NT2/D1 (cell line): ENCODE measurements at regions not wholly inside any gene's neighbourhood (a gene's known extent, or its start where the extent isn't known, plus 50 kb on each side); places are given as distances from the start of the nearest gene placed in this dataset.
A peak's percentile ranks its signal among the peaks of the same experiment; 100 is the strongest.

Source experiments
- DNase-seq: peaks from one replicate; pipeline ENCODE4 v3.0.0-alpha.2; 2011; ENCODE audit warnings: low read depth, low spot score
- H3K27me3 ChIP-seq: 2 replicates; pipeline ENCODE4 v1.6.0; 2011; ENCODE audit warnings: mild to moderate bottlenecking; ENCODE audit not compliant: insufficient read length, insufficient read depth
- H3K36me3 ChIP-seq: 2 replicates; pipeline ENCODE4 v1.6.1; 2011; ENCODE audit warnings: mild to moderate bottlenecking, low read length, mixed read lengths; ENCODE audit not compliant: insufficient read depth, insufficient read length
- H3K4me1 ChIP-seq: 2 replicates; pipeline ENCODE4 v1.5.1; 2011; ENCODE audit not compliant: insufficient read depth, insufficient read length
- H3K4me3 ChIP-seq: 2 replicates; pipeline ENCODE4 v1.5.1; 2011; ENCODE audit warnings: low read depth; ENCODE audit not compliant: insufficient read length
- H3K9ac ChIP-seq: 2 replicates; pipeline ENCODE4 v1.6.0; 2011; ENCODE audit warnings: low read depth; ENCODE audit not compliant: insufficient read length
- H3K9me3 ChIP-seq: 2 replicates; pipeline ENCODE4 v1.5.1; 2011; ENCODE audit warnings: mild to moderate bottlenecking, low read length; ENCODE audit not compliant: insufficient read depth
- SUZ12 ChIP-seq: IDR thresholded peaks from 2 replicates; pipeline ENCODE4 v1.6.1; 2011; ENCODE audit not compliant: insufficient read length, insufficient read depth; ENCODE audit errors: extremely low read depth
- YY1 ChIP-seq: IDR thresholded peaks from 2 replicates; pipeline ENCODE4 v1.6.1; 2011; ENCODE audit not compliant: insufficient read length, insufficient read depth
- ZNF274 ChIP-seq: IDR thresholded peaks from 2 replicates; pipeline ENCODE4 v1.6.1; 2011; ENCODE audit warnings: mild to moderate bottlenecking, low read depth, low read length

- Histone ChIP-seq H3K4me3 (no peak overlapping the region), H3K36me3 (no peaks in the 10 kb centered on the region), H3K4me1 (no peaks in the 10 kb centered on the region), H3K9ac (no peak overlapping the region), H3K27me3 (no peaks in the 10 kb centered on the region), H3K9me3 (no peaks in the 10 kb centered on the region)
- TF ChIP-seq ZNF274 (no peak), SUZ12 (no peak), YY1 (no peak)
- no peak for DNase-seq
Observed at GRCh38 chr4:122050841-122051240, 99.0 kb upstream of the TRPC3 start.

- DNase-seq = no peak
- Histone ChIP-seq H3K36me3 (no peaks in the 10 kb centered on the region), H3K27me3 (no peaks in the 10 kb centered on the region), H3K4me3 (no peak overlapping the region), H3K9me3 (no peaks in the 10 kb centered on the region), H3K9ac (no peak overlapping the region), H3K4me1 (no peaks in the 10 kb centered on the region)
- TF ChIP-seq YY1 = no peak
- TF ChIP-seq ZNF274 = no peak
- no peak for TF ChIP-seq SUZ12
Observed at GRCh38 chr4:122047456-122048425, 95.9 kb upstream of the TRPC3 start.

GRCh38 chr4:122046255-122046654 lies 94.4 kb upstream of the TRPC3 start:
- no peak for TF ChIP-seq YY1
- no peak for TF ChIP-seq SUZ12
- TF ChIP-seq ZNF274 = no peak
- no peak overlapping the region for H3K9ac ChIP-seq
- H3K4me3 ChIP-seq = no peak overlapping the region
- H3K36me3 ChIP-seq = no peaks in the 10 kb centered on the region
- no peak for DNase-seq
- H3K4me1 ChIP-seq = no peaks in the 10 kb centered on the region
- no peaks in the 10 kb centered on the region for H3K27me3 ChIP-seq
- H3K9me3 ChIP-seq = no peaks in the 10 kb centered on the region

DNA sequence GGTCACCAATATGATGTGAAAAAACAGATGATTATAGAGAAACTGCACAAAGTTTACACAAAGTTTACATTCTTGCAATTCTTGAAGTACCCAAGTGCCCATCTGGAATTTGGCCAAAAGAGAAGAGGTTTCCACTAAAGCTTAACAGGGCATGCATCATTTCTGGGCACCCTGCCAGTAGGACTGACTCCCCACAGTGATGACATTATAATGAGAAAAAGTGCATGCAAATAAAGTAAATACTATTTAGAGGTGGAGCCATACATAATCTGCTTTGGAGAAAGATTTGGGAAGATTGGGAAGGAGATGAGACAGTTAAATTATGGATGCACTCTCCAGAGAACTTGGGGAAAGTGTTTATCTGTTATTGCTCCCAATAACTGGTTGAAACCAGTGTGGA lies 93.7 kb upstream of the TRPC3 start:
- no peak for TF ChIP-seq YY1
- TF ChIP-seq SUZ12 = no peak
- no peak for TF ChIP-seq ZNF274
- Histone ChIP-seq H3K9ac (no peak overlapping the region), H3K36me3 (no peaks in the 10 kb centered on the region), H3K4me3 (no peak overlapping the region), H3K4me1 (no peaks in the 10 kb centered on the region), H3K9me3 (no peaks in the 10 kb centered on the region), H3K27me3 (no peaks in the 10 kb centered on the region)
- peak; percentile 1 for DNase-seq

GRCh38 chr4:122044501-122044900 lies 92.6 kb upstream of the TRPC3 start:
- no peaks in the 10 kb centered on the region for H3K4me1 ChIP-seq
- no peak overlapping the region for H3K4me3 ChIP-seq
- no peaks in the 10 kb centered on the region for H3K27me3 ChIP-seq
- no peaks in the 10 kb centered on the region for H3K36me3 ChIP-seq
- TF ChIP-seq SUZ12 (no peak), ZNF274 (no peak), YY1 (no peak)
- no peak for DNase-seq
- H3K9ac ChIP-seq = no peak overlapping the region
- H3K9me3 ChIP-seq = no peaks in the 10 kb centered on the region

DNA sequence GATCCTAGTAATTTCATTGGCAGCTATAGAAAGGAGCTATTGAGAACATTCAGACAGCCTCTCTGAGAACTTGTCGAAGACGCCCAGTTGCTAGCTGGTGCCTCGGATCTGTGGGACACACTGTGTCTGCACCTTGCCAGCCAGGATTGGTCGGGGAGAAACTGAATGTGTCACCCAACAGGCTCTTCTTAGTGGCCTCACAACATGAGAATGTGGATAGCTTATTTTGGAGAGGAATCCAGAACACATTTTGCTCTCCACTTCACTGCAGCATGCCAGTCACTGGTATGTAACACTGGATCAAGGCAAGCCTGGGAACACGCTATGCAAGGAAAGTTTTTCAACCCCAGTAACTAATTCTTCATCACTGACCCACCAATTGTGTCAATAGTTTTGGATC lies 89.5 kb upstream of the TRPC3 start:
- Histone ChIP-seq H3K36me3 (no peaks in the 10 kb centered on the region), H3K4me1 (no peaks in the 10 kb centered on the region), H3K9ac (no peak overlapping the region), H3K4me3 (no peak overlapping the region), H3K27me3 (no peaks in the 10 kb centered on the region), H3K9me3 (no peaks in the 10 kb centered on the region)
- no peak for TF ChIP-seq YY1
- TF ChIP-seq ZNF274 = no peak
- no peak for TF ChIP-seq SUZ12
- no peak for DNase-seq

DNA sequence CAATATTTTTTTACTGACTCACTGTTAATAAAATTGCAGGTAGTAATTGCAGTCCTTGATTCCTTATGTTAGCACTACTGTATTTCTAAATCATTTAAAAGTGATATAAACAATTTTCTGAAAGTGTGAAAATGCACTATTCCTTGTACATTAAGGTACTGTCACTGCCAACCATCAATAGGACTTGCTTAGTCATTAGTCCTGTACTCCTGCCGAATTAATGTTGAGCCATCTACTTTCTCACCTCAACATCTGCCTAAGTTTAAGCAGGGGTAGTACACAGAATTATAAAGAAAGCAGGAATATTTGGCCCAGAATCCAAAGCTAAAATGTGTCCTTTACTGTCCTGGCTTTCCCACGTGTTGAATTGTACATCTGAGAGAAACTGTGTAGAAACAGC lies 87.0 kb upstream of the TRPC3 start:
- Histone ChIP-seq H3K9me3 (no peaks in the 10 kb centered on the region), H3K9ac (no peak overlapping the region), H3K4me1 (no peaks in the 10 kb centered on the region), H3K27me3 (no peaks in the 10 kb centered on the region), H3K36me3 (no peaks in the 10 kb centered on the region), H3K4me3 (no peak overlapping the region)
- no peak for TF ChIP-seq ZNF274
- TF ChIP-seq SUZ12 = no peak
- TF ChIP-seq YY1 = no peak
- DNase-seq = no peak
